HUDEP-2 (cell line): ENCODE measurements at regions not wholly inside any gene's neighbourhood (a gene's known extent, or its start where the extent isn't known, plus 50 kb on each side); places are given as distances from the start of the nearest gene placed in this dataset.
"Not testable (repeated sequence)": the region's sequence is repeated elsewhere in the genome, so short reads cannot be mapped to it uniquely, and the experiment has no call there.

Experiments
- DNase-seq, 76 experiments: peaks; one replicate each; lab custom pipeline; 2025; ENCODE audit not compliant: unreplicated experiment in 76 of 76; lab: John Stamatoyannopoulos, UW

- no peak for DNase-seq
These were observed 191.3 kb upstream of the IRX5 start for GRCh38 chr16:54739381-54739780.

DNA sequence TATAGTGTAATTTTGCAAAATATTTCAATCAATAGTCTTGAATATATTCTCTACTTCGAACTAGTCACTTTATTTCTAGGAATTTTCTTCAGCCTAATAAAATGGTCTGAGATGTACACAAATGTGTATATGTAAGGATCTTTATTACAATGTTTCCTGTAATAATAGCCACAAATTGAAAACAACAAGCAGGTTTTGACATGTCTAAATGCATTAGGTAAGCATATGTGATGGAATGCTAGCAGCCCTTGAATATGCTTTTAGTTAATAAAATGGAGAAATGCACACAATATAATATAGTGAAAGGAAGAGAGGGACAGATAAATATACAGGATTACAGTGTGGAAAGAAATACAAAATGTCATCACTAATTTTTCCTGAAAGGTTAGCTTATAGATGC lies 196.5 kb upstream of the IRX5 start:
- no peak for DNase-seq

DNA sequence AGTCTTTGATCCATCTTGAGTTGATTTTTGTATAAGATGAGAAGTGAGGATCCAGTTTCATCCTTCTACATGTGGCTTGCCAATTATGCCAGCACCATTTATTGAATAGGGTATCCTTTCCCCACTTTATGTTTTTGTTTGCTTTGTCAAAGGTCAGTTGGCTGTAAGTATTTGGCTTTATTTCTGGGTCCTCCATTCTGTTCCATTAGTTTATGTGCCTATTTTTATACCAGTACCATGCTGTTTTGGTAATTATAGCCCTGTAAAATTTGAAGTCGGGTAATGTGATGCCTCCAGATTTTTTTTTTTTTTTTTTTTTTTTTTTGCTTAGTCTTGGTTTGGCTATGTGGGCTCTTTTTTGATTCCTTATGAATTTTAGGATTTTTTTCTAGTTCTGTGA lies 203.0 kb upstream of the IRX5 start:
- DNase-seq, result not testable (repeated sequence)

DNA sequence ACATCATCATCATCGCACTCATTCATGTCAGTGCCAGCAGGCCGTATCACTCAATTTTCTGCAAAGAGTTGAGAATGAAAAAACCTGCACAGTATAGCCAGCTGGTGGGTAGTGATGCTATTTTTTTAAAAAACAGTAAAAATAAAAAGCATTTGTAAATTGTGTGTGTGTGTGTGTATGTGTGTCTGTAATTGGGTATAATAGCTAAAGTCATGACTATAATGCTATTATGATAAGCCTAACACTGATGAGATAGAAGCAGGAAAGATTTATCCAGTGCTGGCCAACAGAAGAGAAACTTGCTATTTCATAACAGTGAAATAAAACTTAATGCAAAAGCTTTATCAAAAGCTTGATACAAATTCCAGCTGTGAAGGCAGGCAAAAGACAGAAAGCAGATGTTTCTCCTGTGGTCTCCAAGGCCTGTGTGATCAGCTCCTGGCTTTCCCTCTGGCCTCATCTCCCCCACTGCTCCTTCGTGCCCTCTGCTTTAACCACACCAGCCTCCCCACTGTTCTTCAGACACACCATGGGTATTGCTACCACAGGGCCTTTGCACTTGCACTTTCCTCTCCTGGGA lies 206.2 kb upstream of the IRX5 start:
- DNase-seq, result no peak

DNA sequence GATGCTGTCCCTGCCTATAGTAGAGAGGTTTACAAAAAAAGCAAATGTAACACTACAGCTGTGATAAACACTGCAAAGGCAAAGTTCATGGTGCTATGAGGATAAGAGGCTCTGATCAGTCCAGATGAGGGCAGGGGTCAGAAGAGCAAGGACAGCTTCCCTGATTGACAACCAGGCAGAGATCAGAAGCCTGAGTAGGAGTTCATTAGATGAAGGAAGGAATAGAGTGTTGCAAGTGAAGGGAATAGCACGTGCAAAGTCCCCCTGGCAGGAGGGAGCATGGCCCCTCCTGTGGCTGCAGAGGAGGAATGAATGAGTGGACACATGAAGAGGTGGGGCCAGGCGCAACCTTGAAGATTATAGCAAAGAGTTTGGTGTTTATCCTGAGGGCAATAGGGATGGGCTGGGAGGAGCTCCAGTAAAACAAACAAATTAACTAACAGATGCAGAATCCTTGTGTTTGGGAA lies 208.4 kb upstream of the IRX5 start:
- no peak for DNase-seq

DNA sequence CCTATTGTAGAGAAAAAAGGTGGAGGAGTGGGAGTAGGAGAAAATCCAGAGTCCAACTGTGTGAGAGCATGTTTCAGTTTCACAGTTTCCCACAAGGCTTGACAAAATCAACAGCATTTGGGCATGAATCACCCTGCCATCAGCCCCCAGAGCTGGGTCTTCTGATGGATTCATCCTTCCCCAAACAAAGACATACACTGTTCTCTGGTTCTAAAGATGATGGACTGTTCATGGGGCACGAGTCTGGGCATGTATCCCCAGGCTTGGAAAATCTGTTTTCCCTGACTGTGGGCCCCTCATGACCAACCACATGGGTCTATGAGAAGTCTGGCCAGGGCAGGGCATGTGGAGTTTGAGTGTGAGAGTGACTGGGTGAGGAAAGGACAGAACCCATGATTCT lies 210.4 kb upstream of the IRX5 start:
- no peak for DNase-seq

- no peak for DNase-seq
These were observed 211.0 kb upstream of the IRX5 start for GRCh38 chr16:54719624-54720023.

DNA sequence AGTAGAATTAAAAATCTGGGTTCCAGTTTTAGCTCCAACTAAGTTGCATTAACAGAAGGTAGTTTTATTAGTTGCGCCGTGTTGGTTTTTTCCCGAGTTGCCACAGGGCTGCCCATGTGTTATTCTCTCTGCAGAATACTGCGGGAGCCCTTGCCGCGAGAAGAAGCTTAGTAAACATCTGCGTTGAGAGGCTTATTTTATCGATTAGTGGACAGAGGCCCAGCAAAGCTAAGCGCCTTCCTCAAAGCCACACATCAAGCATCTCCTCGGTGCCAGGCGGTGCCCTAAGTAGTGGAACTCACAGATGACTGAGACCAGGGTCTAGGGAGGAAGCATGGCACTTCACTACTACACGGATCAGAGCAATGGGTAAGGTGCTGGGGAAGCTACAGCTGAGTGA lies 212.3 kb upstream of the IRX5 start:
- no peak for DNase-seq

DNA sequence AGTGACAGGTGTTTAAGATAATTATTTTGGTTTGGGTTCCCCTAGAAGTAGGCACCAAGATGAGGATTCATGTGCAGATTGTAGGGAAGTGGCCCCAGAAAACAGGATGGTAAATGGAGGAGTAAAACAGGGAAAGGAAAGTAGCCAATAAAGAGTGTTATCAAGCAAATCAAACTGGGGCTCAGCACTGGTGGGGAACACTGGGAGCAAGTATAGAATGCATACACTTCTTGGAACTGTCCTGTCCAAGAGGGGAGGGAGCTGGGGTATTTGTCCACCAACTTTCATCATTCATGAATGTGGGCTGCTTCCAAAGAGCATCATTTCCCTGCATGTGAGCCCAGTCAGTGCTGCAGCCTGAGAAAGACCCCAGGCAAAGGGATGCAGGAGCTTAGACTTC lies 215.7 kb upstream of the IRX5 start:
- DNase-seq, result no peak

GRCh38 chr16:54712866-54713265 lies 217.8 kb upstream of the IRX5 start:
- DNase-seq, result no peak

DNA sequence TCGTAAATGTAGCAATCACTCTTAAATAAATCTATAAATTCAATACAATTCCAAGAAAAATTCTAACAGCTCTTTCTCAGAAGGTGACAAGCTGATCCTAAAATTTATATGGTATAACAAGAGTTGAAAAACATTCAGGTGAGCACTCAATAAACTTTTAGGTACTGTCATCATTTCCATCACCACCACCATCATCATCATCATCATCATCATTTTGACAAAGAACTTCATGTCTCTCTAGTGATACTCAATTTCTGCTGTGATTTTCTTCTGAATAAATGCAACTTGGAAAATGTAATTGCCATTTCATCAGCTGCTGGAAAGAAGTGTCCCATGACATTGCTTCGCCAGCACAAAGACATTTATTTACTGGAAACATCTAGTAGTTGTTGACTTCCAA lies 222.9 kb upstream of the IRX5 start:
- DNase-seq, result no peak

GRCh38 chr16:54706406-54706805 lies 224.3 kb upstream of the IRX5 start:
- DNase-seq, result no peak

- no peak for DNase-seq
These were observed 227.3 kb upstream of the IRX5 start for GRCh38 chr16:54703339-54703738.

DNA sequence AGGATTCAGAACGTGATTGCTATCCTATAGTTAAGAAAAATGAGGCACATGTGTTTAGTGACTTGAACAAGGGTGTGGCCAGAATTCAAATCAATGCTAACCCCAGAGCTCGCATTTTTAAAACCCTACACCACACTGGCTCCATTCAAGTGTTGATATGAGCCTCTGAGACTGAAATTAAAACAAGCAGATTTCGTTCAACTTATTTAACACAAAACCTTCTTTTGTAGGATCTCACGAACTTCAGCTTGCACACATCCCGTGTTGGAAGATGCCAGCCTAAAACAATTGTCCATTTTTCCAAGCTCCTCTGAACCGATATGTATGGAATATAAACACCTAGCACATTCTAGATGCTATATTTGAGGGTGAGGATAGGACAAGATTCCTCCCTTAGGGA lies 231.0 kb upstream of the IRX5 start:
- DNase-seq, result no peak

DNA sequence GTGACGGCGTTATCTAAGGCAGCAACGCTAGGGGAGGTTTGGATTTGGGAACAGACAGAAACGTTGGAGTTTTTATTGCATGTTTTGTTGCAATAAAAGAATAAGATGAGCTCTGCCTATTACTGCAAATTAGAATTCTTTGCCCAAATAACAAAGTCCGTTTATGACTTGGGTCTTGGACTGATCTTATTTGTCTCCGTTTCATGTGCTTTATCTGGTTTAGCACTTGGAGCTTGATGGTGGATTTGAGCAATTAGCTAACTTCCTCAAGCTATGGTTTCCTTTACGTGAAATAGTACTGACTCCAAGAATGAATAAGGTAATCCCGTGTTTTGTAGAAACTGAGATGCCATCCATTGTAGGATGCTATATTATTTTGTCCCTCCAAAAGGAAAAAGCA lies 233.0 kb upstream of the IRX5 start:
- DNase-seq, result no peak

DNA sequence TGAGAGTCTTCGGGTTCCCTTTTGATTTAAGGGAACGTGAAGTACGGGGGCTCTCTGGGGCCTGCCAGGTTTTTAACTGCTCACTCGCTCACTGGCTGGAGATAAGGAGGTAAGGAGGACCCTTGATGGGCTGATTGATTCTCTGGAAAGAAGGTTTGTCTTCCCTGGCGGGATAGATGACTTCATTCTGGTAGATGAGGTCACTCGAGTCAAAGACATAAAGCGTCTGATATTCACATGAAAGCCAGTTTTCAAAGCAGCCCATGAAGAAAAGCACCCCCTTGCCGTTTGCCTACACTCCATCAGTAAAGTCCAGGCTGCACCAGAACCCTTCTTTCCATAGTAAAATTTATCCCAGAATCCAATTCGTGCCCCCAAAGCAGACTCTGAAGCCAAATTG lies 233.7 kb upstream of the IRX5 start:
- no peak for DNase-seq

- DNase-seq, result no peak
These were observed 234.1 kb upstream of the IRX5 start for GRCh38 chr16:54696522-54696921.

DNA sequence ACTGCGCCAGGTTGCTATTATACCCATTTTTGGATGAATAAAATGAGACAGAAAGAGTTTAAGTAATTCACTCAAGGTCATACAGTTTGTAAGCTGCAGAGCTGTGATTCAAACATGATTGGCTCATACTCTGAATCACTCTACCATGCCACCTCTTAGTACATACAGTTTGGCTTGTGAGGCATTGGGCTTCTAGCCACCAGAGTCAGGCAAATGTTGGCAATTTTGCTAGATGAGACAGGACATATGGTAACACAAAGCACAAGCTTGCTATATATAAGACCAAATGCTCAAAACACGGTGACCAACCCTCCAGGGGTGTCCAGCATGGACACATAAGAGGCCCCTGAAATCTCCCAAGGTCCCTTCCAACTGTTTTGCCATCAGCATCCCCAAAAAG lies 236.0 kb upstream of the IRX5 start:
- no peak for DNase-seq

DNA sequence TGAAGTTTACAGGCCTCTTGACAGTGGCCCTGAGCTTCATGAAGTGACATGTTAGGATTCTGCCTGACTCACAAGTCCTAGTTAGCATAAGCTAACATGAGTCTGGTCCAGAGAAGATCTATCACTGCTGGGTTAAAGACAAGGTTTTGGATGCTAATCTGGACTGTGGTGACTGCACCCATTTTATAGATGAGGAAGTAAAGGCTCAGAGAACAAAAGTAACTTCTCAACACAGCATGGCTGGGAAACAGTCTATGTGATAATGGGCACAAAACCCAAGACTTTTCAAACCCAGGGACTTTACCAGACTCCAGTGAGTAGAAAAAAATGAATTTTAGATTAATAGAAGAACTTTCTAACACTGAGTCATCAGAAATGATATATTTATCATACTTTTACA lies 236.8 kb upstream of the IRX5 start:
- DNase-seq, result no peak

- no peak for DNase-seq
These were observed 240.0 kb upstream of the IRX5 start for GRCh38 chr16:54690710-54691109.

DNA sequence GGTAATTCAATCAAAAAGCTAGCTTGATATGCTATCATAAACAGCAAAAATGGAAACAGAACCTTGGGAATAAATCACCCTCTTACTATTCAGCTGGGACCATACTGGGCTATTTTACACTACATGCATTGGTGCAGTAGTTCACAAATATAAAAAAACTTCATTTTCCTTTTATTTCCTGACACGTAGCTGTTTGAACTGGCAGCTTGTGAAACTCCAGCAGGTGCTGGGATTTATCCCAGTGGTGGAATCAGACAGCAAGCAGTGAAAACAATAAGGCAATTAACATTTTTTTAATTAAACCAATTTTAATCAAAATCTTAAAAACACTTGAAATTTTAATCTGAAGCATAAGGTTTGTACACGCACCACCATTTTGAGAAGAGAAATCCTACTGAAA lies 240.4 kb upstream of the IRX5 start:
- DNase-seq, result no peak

GRCh38 chr16:54689072-54689865 lies 241.4 kb upstream of the IRX5 start:
- no peak for DNase-seq

- no peak for DNase-seq
These were observed 242.3 kb upstream of the IRX5 start for GRCh38 chr16:54688339-54688738.
